GM20000 (cell line): ENCODE measurements at regions not wholly inside any gene's neighbourhood (a gene's known extent, or its start where the extent isn't known, plus 50 kb on each side); places are given as distances from the start of the nearest gene placed in this dataset.

Experiments
- DNase-seq: peaks from one replicate; pipeline ENCODE4 v3.0.0; 2012; ENCODE audit warnings: low spot score
- TF ChIP-seq, protein P1 (sequence below): IDR thresholded peaks from 2 replicates; pipeline ENCODE4 v1.5.1; 2012; ENCODE audit warnings: mild to moderate bottlenecking, control low read depth; ENCODE audit errors: extremely low read depth, missing control alignments

- TF ChIP-seq, protein P1, sequence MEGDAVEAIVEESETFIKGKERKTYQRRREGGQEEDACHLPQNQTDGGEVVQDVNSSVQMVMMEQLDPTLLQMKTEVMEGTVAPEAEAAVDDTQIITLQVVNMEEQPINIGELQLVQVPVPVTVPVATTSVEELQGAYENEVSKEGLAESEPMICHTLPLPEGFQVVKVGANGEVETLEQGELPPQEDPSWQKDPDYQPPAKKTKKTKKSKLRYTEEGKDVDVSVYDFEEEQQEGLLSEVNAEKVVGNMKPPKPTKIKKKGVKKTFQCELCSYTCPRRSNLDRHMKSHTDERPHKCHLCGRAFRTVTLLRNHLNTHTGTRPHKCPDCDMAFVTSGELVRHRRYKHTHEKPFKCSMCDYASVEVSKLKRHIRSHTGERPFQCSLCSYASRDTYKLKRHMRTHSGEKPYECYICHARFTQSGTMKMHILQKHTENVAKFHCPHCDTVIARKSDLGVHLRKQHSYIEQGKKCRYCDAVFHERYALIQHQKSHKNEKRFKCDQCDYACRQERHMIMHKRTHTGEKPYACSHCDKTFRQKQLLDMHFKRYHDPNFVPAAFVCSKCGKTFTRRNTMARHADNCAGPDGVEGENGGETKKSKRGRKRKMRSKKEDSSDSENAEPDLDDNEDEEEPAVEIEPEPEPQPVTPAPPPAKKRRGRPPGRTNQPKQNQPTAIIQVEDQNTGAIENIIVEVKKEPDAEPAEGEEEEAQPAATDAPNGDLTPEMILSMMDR, result no peak
- DNase-seq, result no peak
Observed at GRCh38 chr13:105957769-105958438, 577.6 kb downstream of the EFNB2 start.

GRCh38 chr13:105956921-105957320, 578.5 kb downstream of the EFNB2 start:
- DNase-seq, result no peak
- TF ChIP-seq, protein P1, result no peak

- DNase-seq, result no peak
- TF ChIP-seq, protein P1, result no peak
Observed at GRCh38 chr13:105952973-105953290, 582.5 kb downstream of the EFNB2 start.

DNA sequence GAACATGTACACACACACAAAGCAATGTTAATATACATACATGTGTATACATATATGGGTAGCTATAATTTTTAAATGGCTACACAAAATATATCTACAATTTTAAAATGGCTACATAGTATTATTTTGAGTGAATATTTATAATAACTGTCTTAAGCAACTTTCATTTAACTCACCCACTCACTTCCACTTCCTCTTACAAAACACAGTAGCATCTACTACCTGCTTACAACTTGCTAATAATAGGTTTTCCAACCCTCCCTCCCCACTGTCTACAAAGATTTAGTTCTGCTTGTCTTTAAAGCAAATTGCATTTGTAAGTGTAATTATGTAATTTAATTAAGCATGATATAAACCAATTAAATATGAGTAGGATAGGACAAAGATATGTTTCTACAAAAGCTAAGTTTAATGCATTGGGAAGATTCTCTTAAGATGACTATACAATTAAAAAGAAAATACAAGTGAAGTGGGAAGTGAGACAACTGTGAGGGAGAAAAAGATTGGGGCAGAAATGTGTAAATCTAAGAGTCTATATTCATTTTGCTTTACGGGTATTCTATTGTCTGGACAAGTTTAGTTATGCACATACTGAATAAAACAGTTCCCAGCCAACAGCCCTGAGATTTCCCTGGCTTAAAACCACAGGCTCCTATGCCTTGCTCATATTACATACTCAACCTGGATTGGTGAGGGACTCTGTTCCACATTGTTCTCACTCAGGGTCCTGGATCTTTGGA, 583.1 kb downstream of the EFNB2 start:
- TF ChIP-seq, protein P1, result no peak
- DNase-seq, result no peak

GRCh38 chr13:105948143-105948542, 587.3 kb downstream of the EFNB2 start:
- DNase-seq, result no peak
- TF ChIP-seq, protein P1, result no peak

- no peak for DNase-seq
- TF ChIP-seq, protein P1, result no peak
Observed at GRCh38 chr13:105940882-105941281, 594.6 kb downstream of the EFNB2 start.

- no peak for DNase-seq
- TF ChIP-seq, protein P1, result no peak
Observed at GRCh38 chr13:105937451-105937850, 598.0 kb downstream of the EFNB2 start.
